CD4-positive, alpha-beta T cell (primary cell): ENCODE measurements at regions not wholly inside any gene's neighbourhood (a gene's known extent, or its start where the extent isn't known, plus 50 kb on each side); places are given as distances from the start of the nearest gene placed in this dataset.

ENCODE experiments used
- ATAC-seq: fragments of 200-7000 bp; cut with Tn5 transposase; one replicate; pipeline ENCODE4 v1.10.0; 2022; ENCODE audit warnings: mild to moderate bottlenecking; ENCODE audit not compliant: poor library complexity
- CTCF ChIA-PET: fragments of 350-600 bp; sonication (Branson Sonifier 250); formaldehyde crosslinking; loops from one replicate; lab custom pipeline; 2021; ENCODE audit warnings: antibody characterized with exemption, inconsistent platforms; lab: Charles Lee
- POLR2A ChIA-PET: fragments of 350-600 bp; sonication (Branson Sonifier 250); formaldehyde crosslinking; loops from one replicate; lab custom pipeline; 2021; ENCODE audit warnings: antibody characterized with exemption, inconsistent platforms; lab: Charles Lee
- DNase-seq, 14 experiments: peaks; one replicate each; pipeline ENCODE4 v3.0.0-alpha.2; 2013 to 2020; ENCODE audit warnings: mixed read lengths in 2 of 14
- H3K27ac ChIP-seq, 2 donors: one replicate each; pipeline versions ENCODE4 v1.5.1 to v1.7.0; 2013; ENCODE audit warnings: low read length in 2 of 2, low read depth in 1 of 2, mild to moderate bottlenecking in 1 of 2
- H3K27me3 ChIP-seq, 2 experiments: 1 replicate in 1 of 2; 2 replicates in 1 of 2; pipeline versions ENCODE4 v1.6.1 to v1.7.0; 2013; ENCODE audit warnings: low read length in 2 of 2, control low read depth in 1 of 2, mild to moderate bottlenecking in 1 of 2, moderate library complexity in 1 of 2; ENCODE audit not compliant: insufficient read depth in 2 of 2, control insufficient read depth in 1 of 2
- H3K36me3 ChIP-seq: one replicate; pipeline ENCODE4 v1.6.1; 2013; ENCODE audit warnings: low read length, control low read depth; ENCODE audit not compliant: insufficient read depth
- H3K4me1 ChIP-seq: one replicate; pipeline ENCODE4 v1.6.1; 2013; ENCODE audit warnings: low read length, control low read depth; ENCODE audit not compliant: insufficient read depth
- H3K4me3 ChIP-seq: one replicate; pipeline ENCODE4 v1.5.1; 2013; ENCODE audit warnings: mild to moderate bottlenecking, low read length, moderate library complexity
- H3K9me3 ChIP-seq, 2 experiments: 1 replicate in 1 of 2; 2 replicates in 1 of 2; pipeline versions ENCODE4 v1.6.1 to v1.7.0; 2013; ENCODE audit warnings: low read length in 2 of 2, mild to moderate bottlenecking in 2 of 2, control low read depth in 1 of 2, moderate library complexity in 1 of 2; ENCODE audit not compliant: control insufficient read depth in 1 of 2, insufficient read depth in 1 of 2
- H3K27ac Mint-ChIP-seq: one replicate; pipeline ENCODE4 v1.8.0; 2020; ENCODE audit warnings: mixed read lengths
- H3K27me3 Mint-ChIP-seq: one replicate; pipeline ENCODE4 v1.8.0; 2021; ENCODE audit warnings: mixed read lengths
- H3K36me3 Mint-ChIP-seq: one replicate; pipeline ENCODE4 v1.8.0; 2021; ENCODE audit warnings: low read depth, mixed read lengths
- H3K4me1 Mint-ChIP-seq: one replicate; pipeline ENCODE4 v1.8.0; 2021; ENCODE audit warnings: low read depth, mixed read lengths
- H3K4me3 Mint-ChIP-seq: one replicate; pipeline ENCODE4 v1.8.0; 2020; ENCODE audit warnings: mild to moderate bottlenecking, mixed read lengths
- H3K9me3 Mint-ChIP-seq: one replicate; pipeline ENCODE4 v1.8.0; 2020; ENCODE audit warnings: mixed read lengths
- intact Hi-C, 2 experiments: fragments of 100-400 bp; cut with DNase I in 1 of 2; cut with micrococcal nuclease in 1 of 2; formaldehyde crosslinking; loops; one replicate each; pipeline versions ENCODE4 v1.15.1 to v1.9.0; 2023 to 2025; cut with DNase I, micrococcal nuclease
- TF ChIP-seq, protein P1 (sequence below): fragments of 200-600 bp; IDR thresholded peaks from one replicate; pipeline ENCODE4 v1.8.0; 2022; ENCODE audit warnings: antibody characterized with exemption, mild to moderate bottlenecking

- ChIA-PET POLR2A (no interaction called here), CTCF (no interaction called here)
- Histone ChIP-seq H3K4me1 (no peaks in the 10 kb centered on the region), H3K36me3 (no peaks in the 10 kb centered on the region), H3K27me3 (no peaks in the 10 kb centered on the region), H3K27ac (no peak overlapping the region), H3K4me3 (no peak overlapping the region), H3K9me3 (peaks cover 0 to 4% of the 10 kb centered on the region in 2 experiments)
- H3K9me3 Mint-ChIP-seq: peaks cover 7% of the 10 kb centered on the region
- H3K4me1 Mint-ChIP-seq: no peaks in the 10 kb centered on the region
- intact Hi-C loops: no loop called here
- no peak for ATAC-seq
- H3K4me3 Mint-ChIP-seq: no peak overlapping the region
- no peaks in the 10 kb centered on the region for H3K36me3 Mint-ChIP-seq
- H3K27ac Mint-ChIP-seq: no peak overlapping the region
- no peak for DNase-seq
- TF ChIP-seq, protein P1, sequence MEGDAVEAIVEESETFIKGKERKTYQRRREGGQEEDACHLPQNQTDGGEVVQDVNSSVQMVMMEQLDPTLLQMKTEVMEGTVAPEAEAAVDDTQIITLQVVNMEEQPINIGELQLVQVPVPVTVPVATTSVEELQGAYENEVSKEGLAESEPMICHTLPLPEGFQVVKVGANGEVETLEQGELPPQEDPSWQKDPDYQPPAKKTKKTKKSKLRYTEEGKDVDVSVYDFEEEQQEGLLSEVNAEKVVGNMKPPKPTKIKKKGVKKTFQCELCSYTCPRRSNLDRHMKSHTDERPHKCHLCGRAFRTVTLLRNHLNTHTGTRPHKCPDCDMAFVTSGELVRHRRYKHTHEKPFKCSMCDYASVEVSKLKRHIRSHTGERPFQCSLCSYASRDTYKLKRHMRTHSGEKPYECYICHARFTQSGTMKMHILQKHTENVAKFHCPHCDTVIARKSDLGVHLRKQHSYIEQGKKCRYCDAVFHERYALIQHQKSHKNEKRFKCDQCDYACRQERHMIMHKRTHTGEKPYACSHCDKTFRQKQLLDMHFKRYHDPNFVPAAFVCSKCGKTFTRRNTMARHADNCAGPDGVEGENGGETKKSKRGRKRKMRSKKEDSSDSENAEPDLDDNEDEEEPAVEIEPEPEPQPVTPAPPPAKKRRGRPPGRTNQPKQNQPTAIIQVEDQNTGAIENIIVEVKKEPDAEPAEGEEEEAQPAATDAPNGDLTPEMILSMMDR: no peak
- no peaks in the 10 kb centered on the region for H3K27me3 Mint-ChIP-seq
These were observed 430.1 kb upstream of the WWC1 start for GRCh38 chr5:167861129-167861927.

GRCh38 chr5:167861928-167862426, 429.5 kb upstream of the WWC1 start:
- no peaks in the 10 kb centered on the region for H3K4me1 Mint-ChIP-seq
- H3K27me3 ChIP-seq: no peaks in the 10 kb centered on the region
- CTCF ChIA-PET: no interaction called here
- H3K9me3 Mint-ChIP-seq: peaks cover 5% of the 10 kb centered on the region
- POLR2A ChIA-PET: no interaction called here
- no peak for ATAC-seq
- TF ChIP-seq, protein P1: no peak
- H3K27ac ChIP-seq: no peak overlapping the region
- no peaks in the 10 kb centered on the region for H3K27me3 Mint-ChIP-seq
- peaks cover 0 to 4% of the 10 kb centered on the region in 2 experiments for H3K9me3 ChIP-seq
- no peaks in the 10 kb centered on the region for H3K4me1 ChIP-seq
- H3K27ac Mint-ChIP-seq: no peak overlapping the region
- no peak overlapping the region for H3K4me3 ChIP-seq
- H3K4me3 Mint-ChIP-seq: no peak overlapping the region
- no peak for DNase-seq
- H3K36me3 Mint-ChIP-seq: no peaks in the 10 kb centered on the region
- no peaks in the 10 kb centered on the region for H3K36me3 ChIP-seq
- intact Hi-C loops: no loop called here

DNA sequence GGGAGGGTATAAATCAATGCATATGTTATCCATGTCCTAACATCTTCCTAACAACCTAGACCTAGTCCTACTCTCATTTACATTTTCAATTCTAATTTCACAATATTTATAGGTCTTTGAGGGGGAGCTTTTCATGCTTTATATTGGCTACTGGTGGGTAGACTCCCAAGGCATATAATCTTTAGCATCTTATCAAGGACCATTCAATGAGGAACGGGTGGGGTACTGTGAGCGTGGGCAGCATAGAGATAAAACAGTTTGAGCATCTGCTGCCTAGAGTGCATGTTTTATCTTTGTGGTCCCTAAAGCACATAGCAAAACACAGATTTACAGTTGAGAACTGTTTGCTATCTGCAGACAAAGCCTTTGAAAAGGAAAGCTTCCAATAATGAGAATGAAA, 427.6 kb upstream of the WWC1 start:
- ATAC-seq: no peak
- peaks cover 2% of the 10 kb centered on the region for H3K9me3 Mint-ChIP-seq
- POLR2A ChIA-PET: no interaction called here

More for the DNA sequence above, 427.6 kb upstream of the WWC1 start:
- Mint-ChIP-seq H3K27me3 (no peaks in the 10 kb centered on the region), H3K4me3 (no peak overlapping the region), H3K27ac (no peak overlapping the region), H3K36me3 (no peaks in the 10 kb centered on the region), H3K4me1 (no peaks in the 10 kb centered on the region)
- Histone ChIP-seq H3K36me3 (no peaks in the 10 kb centered on the region), H3K27ac (no peak overlapping the region), H3K4me3 (no peak overlapping the region), H3K9me3 (peaks cover 0 to 4% of the 10 kb centered on the region in 2 experiments), H3K4me1 (no peaks in the 10 kb centered on the region), H3K27me3 (no peaks in the 10 kb centered on the region)
- TF ChIP-seq, protein P1: no peak
- CTCF ChIA-PET: no interaction called here
- no peak for DNase-seq
- intact Hi-C loops: no loop called here
